HG03097 (cell line): ENCODE measurements at regions not wholly inside any gene's neighbourhood (a gene's known extent, or its start where the extent isn't known, plus 50 kb on each side); places are given as distances from the start of the nearest gene placed in this dataset.

Experiments used
- ATAC-seq: cut with Tn5 transposase; IDR thresholded peaks from one replicate; pipeline ENCODE4 v1.9.1; 2021; ENCODE audit not compliant: unreplicated experiment, low FRiP score

- ATAC-seq: no peak
Observed at GRCh38 chr7:121810831-121811672, 61.9 kb upstream of the PTPRZ1 start.

GRCh38 chr7:121807078-121807477 is 65.9 kb upstream of the PTPRZ1 start:
- no peak for ATAC-seq

- ATAC-seq: no peak
Observed at GRCh38 chr7:121803039-121803438, 69.9 kb upstream of the PTPRZ1 start.

- no peak for ATAC-seq
Observed at GRCh38 chr7:121800916-121801675, 71.9 kb upstream of the PTPRZ1 start.

- ATAC-seq: no peak
Observed at GRCh38 chr7:121798896-121799295, 74.1 kb upstream of the PTPRZ1 start.

GRCh38 chr7:121798453-121798840 is 74.5 kb upstream of the PTPRZ1 start:
- ATAC-seq: no peak

- ATAC-seq: no peak
Observed at GRCh38 chr7:121797657-121798452, 75.1 kb upstream of the PTPRZ1 start.

- ATAC-seq: no peak
Observed at GRCh38 chr7:121796936-121797656, 75.9 kb upstream of the PTPRZ1 start.

- no peak for ATAC-seq
Observed at GRCh38 chr7:121796381-121796780, 76.6 kb upstream of the PTPRZ1 start.

GRCh38 chr7:121795736-121796135 is 77.2 kb upstream of the PTPRZ1 start:
- no peak for ATAC-seq

GRCh38 chr7:121793716-121794115 is 79.2 kb upstream of the PTPRZ1 start:
- ATAC-seq: no peak

- no peak for ATAC-seq
Observed at GRCh38 chr7:121777672-121778071, 95.3 kb upstream of the PTPRZ1 start.

- no peak for ATAC-seq
Observed at GRCh38 chr7:121774563-121774962, 98.4 kb upstream of the PTPRZ1 start.

GRCh38 chr7:121766676-121767075 is 106.3 kb upstream of the PTPRZ1 start:
- no peak for ATAC-seq

- ATAC-seq: no peak
Observed at GRCh38 chr7:121761399-121761798, 111.6 kb upstream of the PTPRZ1 start.

GRCh38 chr7:121755818-121756552 is 117.0 kb upstream of the PTPRZ1 start:
- ATAC-seq: no peak

GRCh38 chr7:121755286-121755685 is 117.7 kb upstream of the PTPRZ1 start:
- ATAC-seq: no peak

GRCh38 chr7:121753944-121754343 is 119.0 kb upstream of the PTPRZ1 start:
- no peak for ATAC-seq

GRCh38 chr7:121752706-121753105 is 120.3 kb upstream of the PTPRZ1 start:
- ATAC-seq: no peak

- ATAC-seq: no peak
Observed at GRCh38 chr7:121748546-121748945, 124.4 kb upstream of the PTPRZ1 start.
